Muscle layer of duodenum (tissue), 2 donors: ENCODE measurements at regions not wholly inside any gene's neighbourhood (a gene's known extent, or its start where the extent isn't known, plus 50 kb on each side); places are given as distances from the start of the nearest gene placed in this dataset.

Experiments used
- H3K27ac ChIP-seq: one replicate; pipeline ENCODE4 v1.7.0; 2013; ENCODE audit warnings: mild to moderate bottlenecking, low read length
- H3K27me3 ChIP-seq: one replicate; pipeline ENCODE4 v1.7.0; 2013; ENCODE audit warnings: low read depth, mild to moderate bottlenecking, control low read depth, low read length
- H3K36me3 ChIP-seq, 2 donors: one replicate each; pipeline ENCODE4 v1.7.0; 2013; ENCODE audit warnings: low read length in 2 of 2, control low read depth in 1 of 2, mild to moderate bottlenecking in 1 of 2; ENCODE audit not compliant: insufficient read depth in 2 of 2, control insufficient read depth in 1 of 2
- H3K4me1 ChIP-seq, 2 donors: one replicate each; pipeline ENCODE4 v1.7.0; 2013; ENCODE audit warnings: low read length in 2 of 2, mild to moderate bottlenecking in 2 of 2, control low read depth in 1 of 2, moderate library complexity in 1 of 2; ENCODE audit not compliant: insufficient read depth in 2 of 2, control insufficient read depth in 1 of 2
- H3K4me3 ChIP-seq, 2 donors: one replicate each; pipeline ENCODE4 v1.7.0; 2013; ENCODE audit warnings: low read length in 2 of 2, low read depth in 1 of 2, mild to moderate bottlenecking in 1 of 2
- H3K9me3 ChIP-seq, 2 donors: one replicate each; pipeline ENCODE4 v1.7.0; 2013; ENCODE audit warnings: low read length in 2 of 2, control low read depth in 1 of 2, mild to moderate bottlenecking in 1 of 2; ENCODE audit not compliant: control insufficient read depth in 1 of 2
- donor health status: healthy.

DNA sequence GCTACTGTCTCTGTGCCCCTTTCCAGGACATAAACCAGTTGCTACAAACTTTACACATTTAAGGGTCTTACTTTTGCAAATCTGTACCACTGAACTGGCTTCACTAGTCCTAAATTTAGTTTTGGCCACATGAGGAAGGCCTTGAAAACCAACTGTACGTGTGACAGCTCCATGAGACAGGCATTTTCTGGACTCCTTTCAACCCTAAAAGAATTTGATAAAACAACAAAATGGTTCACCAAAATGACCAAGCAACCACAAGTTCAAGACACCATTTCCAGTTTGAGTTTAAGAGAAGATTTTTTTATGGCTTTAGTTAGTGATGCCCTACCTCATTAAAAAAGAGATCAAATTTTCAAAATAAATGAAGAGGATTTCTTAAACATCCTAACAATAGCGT is 246.4 kb downstream of the ZNF674 start:
- H3K4me3 ChIP-seq = no peak overlapping the region
- H3K27me3 ChIP-seq = no peaks in the 10 kb centered on the region
- H3K27ac ChIP-seq = no peak overlapping the region
- H3K4me1 ChIP-seq = no peaks in the 10 kb centered on the region
- H3K36me3 ChIP-seq = no peaks in the 10 kb centered on the region
- no peaks in the 10 kb centered on the region for H3K9me3 ChIP-seq

DNA sequence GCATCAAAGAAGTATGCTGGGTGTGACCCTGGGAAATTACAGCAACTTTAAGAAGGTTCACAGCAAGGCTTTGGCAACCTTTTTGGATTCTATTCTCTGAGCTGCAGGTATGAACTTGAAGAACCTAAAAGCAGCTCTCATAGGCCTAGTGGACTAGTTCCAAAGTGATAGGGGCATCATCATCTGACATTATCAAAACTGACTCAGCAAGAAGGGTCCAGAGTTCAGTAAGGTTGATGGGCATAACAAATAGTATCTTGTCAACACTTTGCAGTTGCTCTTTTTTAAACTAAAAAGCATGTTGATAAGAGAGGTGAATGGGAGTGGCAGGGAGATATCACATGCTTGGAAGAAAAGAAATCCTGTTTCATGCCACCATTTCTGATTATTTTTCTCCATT is 249.3 kb downstream of the ZNF674 start:
- H3K4me3 ChIP-seq = no peak overlapping the region
- H3K27ac ChIP-seq = no peak overlapping the region
- no peaks in the 10 kb centered on the region for H3K27me3 ChIP-seq
- no peaks in the 10 kb centered on the region for H3K4me1 ChIP-seq
- peaks cover 0 to 2% of the 10 kb centered on the region in 2 donors for H3K9me3 ChIP-seq
- no peaks in the 10 kb centered on the region for H3K36me3 ChIP-seq

DNA sequence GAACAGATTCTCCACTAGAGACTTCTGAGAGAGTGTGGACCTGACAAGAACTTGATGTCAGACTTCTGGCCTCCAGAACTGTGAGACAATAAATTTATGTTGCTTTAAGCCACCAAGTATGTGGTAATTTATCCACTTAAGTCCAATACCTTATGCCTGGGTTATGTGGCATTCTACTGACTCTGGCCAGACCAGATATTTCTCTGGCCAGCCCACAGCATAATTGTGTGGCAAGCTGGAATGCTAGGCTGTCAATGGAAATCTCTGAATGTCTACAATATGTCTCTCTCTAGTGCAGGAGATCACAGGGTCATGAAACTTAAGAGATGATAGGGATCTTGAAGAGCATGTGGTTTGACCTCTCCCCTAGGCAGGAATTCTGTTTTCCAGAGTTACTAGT is 251.0 kb downstream of the ZNF674 start:
- Histone ChIP-seq H3K27ac (no peak overlapping the region), H3K4me1 (no peaks in the 10 kb centered on the region), H3K27me3 (no peaks in the 10 kb centered on the region), H3K4me3 (no peak overlapping the region), H3K9me3 (peaks cover 0 to 2% of the 10 kb centered on the region in 2 donors), H3K36me3 (no peaks in the 10 kb centered on the region)

DNA sequence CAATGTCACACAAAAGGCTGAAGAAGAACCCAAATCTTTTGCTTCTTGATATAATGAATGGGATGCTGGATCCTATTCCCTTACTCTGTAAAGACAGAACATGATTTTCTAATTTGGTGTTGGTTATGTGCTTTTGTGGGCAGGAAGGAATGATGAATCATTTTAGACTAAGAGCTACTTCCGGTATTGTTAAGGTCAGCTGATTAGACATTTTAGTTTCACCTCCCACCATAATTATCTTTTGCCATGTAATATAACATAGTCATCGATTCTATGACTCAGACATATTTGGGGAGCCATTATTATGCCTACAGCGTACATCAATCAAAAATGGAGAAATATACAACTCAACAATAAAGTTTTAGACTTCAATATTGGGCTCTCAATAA is 265.3 kb downstream of the ZNF674 start:
- Histone ChIP-seq H3K4me1 (no peaks in the 10 kb centered on the region), H3K9me3 (no peaks in the 10 kb centered on the region), H3K4me3 (no peak overlapping the region), H3K36me3 (no peaks in the 10 kb centered on the region), H3K27me3 (no peaks in the 10 kb centered on the region), H3K27ac (no peak overlapping the region)

DNA sequence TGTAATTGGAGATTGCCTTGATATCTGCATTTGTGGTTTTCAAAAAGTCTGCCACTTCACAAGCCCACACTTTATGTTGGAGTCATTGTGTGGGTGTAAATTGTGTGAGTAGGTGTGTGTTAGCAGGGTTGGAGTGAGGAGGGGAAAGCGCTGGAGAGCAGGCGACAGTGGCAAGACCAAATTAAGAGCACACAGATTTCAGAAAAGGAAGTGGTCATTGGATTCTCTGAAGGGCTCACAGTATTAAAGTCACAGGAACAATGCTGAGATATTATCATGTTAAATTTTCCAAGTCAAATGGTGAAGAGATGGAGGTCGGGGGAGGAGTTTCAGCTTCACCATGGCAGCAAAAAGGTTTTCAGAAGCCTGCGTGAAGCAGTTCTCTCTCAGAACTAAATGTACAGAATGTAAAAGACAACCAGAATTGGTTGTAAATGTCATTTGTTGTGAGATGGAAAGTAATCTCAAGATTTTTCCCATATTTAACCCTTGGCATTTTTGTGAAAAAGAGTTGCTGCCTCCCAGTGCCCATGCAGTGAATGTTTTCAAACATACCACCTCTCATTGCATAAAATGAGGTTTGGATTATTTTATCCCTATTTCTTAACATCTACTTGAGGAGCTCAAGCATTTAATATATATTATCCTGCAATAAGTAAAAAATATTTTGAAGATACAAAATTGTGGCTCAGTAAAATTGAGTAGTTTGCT is 265.9 kb downstream of the ZNF674 start:
- Histone ChIP-seq H3K4me3 (no peak overlapping the region), H3K36me3 (no peaks in the 10 kb centered on the region), H3K27ac (no peak overlapping the region), H3K4me1 (no peaks in the 10 kb centered on the region), H3K9me3 (no peaks in the 10 kb centered on the region), H3K27me3 (no peaks in the 10 kb centered on the region)

DNA sequence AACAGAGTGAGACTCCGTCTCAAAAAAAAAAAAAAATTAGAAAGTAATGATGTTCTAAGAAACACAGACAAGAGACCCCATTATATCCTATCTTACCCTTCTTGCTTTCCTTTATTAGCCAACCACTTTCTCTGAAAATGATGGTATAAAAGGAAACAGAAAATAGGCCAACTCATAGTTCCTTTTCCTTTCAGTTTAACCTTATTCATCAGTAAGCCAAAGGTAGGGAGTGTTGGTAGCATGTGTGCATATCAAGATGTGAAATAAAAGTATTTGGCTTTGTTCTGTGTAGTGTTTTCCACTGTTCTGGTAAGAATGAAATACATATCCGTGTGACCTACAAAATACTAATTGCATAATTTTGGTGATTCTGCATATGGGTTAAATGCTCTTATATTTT is 266.6 kb downstream of the ZNF674 start:
- Histone ChIP-seq H3K27me3 (no peaks in the 10 kb centered on the region), H3K9me3 (no peaks in the 10 kb centered on the region), H3K4me1 (no peaks in the 10 kb centered on the region), H3K4me3 (no peak overlapping the region), H3K36me3 (no peaks in the 10 kb centered on the region), H3K27ac (no peak overlapping the region)

DNA sequence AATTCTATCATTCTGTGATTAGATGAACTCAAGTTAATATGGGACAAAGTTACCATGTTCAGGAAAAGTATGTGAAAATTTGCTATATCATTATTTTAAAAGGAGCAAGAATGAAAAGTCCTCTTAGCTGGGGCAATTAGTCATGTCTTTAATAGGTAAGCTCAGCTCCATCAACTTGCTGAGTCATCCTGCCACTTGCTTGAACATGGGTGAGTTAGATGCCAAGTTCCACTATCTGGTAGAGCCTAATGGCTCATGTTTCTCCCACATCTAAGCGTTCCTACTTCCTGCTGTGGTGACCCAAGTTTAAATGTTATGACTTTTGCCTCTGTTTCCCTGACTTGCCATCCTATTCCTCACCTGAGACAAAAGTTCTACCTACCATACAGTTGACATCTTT is 276.8 kb downstream of the ZNF674 start:
- H3K27me3 ChIP-seq = no peaks in the 10 kb centered on the region
- no peak overlapping the region for H3K4me3 ChIP-seq
- no peaks in the 10 kb centered on the region for H3K36me3 ChIP-seq

DNA sequence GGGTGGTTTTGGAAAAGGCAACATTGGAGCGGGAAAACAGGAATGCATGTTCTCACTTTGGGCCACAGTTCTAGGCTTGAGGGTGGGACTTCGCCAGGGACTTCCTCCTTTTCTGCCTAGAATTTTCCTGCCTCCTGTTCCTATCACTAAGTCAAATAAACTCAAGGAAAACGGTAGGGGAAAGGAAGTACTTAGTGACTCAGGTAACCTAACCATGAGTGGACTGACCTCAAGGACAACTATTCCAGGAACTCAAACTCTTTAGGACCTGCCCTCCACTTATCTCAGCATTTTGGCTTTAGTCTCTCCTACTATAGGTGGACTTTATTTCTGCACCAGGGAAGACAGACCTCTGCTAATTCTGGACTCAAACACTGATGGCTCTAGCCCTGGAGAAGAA is 281.7 kb downstream of the ZNF674 start:
- Histone ChIP-seq H3K27ac (no peak overlapping the region), H3K27me3 (no peaks in the 10 kb centered on the region), H3K9me3 (no peaks in the 10 kb centered on the region), H3K4me1 (no peaks in the 10 kb centered on the region), H3K36me3 (no peaks in the 10 kb centered on the region), H3K4me3 (no peak overlapping the region)

More for the DNA sequence above, 276.8 kb downstream of the ZNF674 start:
- Histone ChIP-seq H3K27ac (no peak overlapping the region), H3K4me1 (no peaks in the 10 kb centered on the region), H3K9me3 (no peaks in the 10 kb centered on the region)

DNA sequence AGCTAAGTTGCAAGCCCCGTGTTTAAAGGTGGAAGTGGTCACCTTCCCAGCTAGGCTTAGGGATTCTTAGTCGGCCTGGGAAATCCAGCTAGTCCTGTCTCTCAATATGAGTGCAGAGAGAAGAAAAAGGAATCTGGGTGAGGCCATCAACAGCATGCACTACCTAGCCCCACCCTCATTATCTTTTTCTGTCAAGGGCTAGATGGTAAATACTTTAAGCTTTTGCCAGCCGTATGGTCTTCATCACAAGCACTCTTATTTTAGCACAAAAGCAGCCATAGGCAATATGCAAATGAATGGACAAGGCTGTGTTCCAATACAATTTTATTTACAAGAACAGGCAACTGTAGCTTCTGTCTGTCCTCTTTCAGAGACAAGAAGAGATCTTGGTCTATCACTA is 282.9 kb downstream of the ZNF674 start:
- no peaks in the 10 kb centered on the region for H3K27me3 ChIP-seq
- no peak overlapping the region for H3K4me3 ChIP-seq
- no peaks in the 10 kb centered on the region for H3K36me3 ChIP-seq
- H3K4me1 ChIP-seq = no peaks in the 10 kb centered on the region
- no peaks in the 10 kb centered on the region for H3K9me3 ChIP-seq
- no peak overlapping the region for H3K27ac ChIP-seq

DNA sequence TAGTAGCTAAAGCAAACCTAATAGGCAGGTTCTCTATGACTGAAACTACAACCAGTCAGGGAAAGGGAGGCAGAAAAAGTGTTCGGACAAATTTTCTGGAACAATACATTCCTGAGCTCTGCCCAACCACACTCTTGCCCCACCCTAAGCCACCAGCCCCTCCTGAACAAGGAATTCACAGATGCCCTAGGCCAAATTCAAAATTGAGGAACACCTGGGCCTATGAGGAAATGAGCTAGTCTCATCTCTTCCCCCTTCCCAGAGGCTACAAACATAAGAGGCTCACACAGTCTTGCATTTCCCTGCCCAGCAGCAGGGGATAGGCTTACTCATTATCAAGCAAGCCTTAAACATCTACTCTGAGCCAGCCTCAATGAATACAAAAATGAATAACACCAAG is 284.7 kb downstream of the ZNF674 start:
- H3K9me3 ChIP-seq = no peaks in the 10 kb centered on the region
- H3K27me3 ChIP-seq = no peaks in the 10 kb centered on the region
- no peaks in the 10 kb centered on the region for H3K36me3 ChIP-seq
- H3K4me3 ChIP-seq = no peak overlapping the region
- no peaks in the 10 kb centered on the region for H3K4me1 ChIP-seq
- H3K27ac ChIP-seq = no peak overlapping the region

DNA sequence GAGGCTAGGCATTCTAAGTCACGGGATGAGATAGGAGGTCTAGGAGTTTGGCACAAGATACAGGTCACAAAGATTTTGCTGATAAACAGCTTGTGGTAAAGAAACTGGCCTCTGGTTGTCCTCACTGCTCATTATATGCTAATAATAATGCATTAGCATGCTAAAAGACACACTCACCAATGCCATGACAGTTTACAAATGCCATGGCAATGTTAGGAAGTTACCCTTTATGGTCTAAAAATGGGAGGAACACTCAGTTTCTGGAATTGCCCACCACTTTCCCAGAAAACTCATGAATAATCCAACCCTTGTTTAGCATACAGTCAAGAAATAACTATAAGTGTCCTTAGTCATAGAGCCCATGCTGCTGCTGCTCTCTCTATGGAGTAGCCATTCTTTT is 286.9 kb downstream of the ZNF674 start:
- no peak overlapping the region for H3K27ac ChIP-seq
- H3K36me3 ChIP-seq = no peaks in the 10 kb centered on the region
- no peaks in the 10 kb centered on the region for H3K27me3 ChIP-seq
- no peak overlapping the region for H3K4me3 ChIP-seq
- no peaks in the 10 kb centered on the region for H3K9me3 ChIP-seq
- no peaks in the 10 kb centered on the region for H3K4me1 ChIP-seq

DNA sequence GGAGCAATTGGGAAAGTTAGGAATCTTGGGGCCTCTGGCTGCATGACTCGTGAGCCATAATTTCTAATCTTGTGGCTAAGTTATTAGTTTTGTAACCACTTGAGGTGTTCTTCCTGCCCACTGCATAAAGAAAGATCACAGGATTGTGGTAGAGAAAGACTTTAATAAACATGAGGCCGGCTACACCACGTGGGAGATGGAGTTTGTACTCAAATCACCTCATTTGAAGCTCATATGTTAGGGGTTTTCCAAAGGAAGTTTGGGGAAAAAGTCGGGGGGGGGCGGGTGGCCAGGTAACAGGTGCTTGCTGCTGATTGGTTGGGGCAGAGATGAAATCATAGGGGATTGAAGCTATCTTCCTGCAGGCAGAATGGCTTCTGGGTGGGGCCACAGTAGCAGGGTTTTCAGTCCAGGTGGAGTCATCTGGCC is 287.8 kb downstream of the ZNF674 start:
- Histone ChIP-seq H3K27ac (no peak overlapping the region), H3K27me3 (no peaks in the 10 kb centered on the region), H3K4me3 (no peak overlapping the region), H3K9me3 (no peaks in the 10 kb centered on the region), H3K4me1 (no peaks in the 10 kb centered on the region), H3K36me3 (no peaks in the 10 kb centered on the region)
